GM13976 (cell line): ENCODE measurements at regions not wholly inside any gene's neighbourhood (a gene's known extent, or its start where the extent isn't known, plus 50 kb on each side); places are given as distances from the start of the nearest gene placed in this dataset.

ENCODE experiments used
- DNase-seq: peaks from one replicate; pipeline ENCODE4 v3.0.0; 2012; ENCODE audit warnings: low spot score
- CTCF ChIP-seq: IDR thresholded peaks from 2 replicates; pipeline ENCODE4 v1.5.1; 2012; ENCODE audit warnings: borderline replicate concordance, mild to moderate bottlenecking; ENCODE audit not compliant: insufficient read depth; ENCODE audit errors: extremely low read depth, missing control alignments, control extremely low read depth
- in situ Hi-C: fragments of 300-500 bp; cut with MboI; formaldehyde crosslinking; loops from one replicate; pipeline ENCODE4 v1.12.0; 2022; ENCODE audit warnings: low sequenced_read_pairs, mixed read lengths, inconsistent platforms; ENCODE audit not compliant: unreplicated experiment

GRCh38 chr2:75361486-75361885 is 162.2 kb upstream of the TACR1 start:
- no peak for DNase-seq
- in situ Hi-C loops: no loop called here
- TF ChIP-seq CTCF: no peak

GRCh38 chr2:75360945-75361344 is 161.6 kb upstream of the TACR1 start:
- in situ Hi-C loops: no loop called here
- DNase-seq: no peak
- no peak for TF ChIP-seq CTCF

GRCh38 chr2:75356865-75357264 is 157.5 kb upstream of the TACR1 start:
- in situ Hi-C loops: no loop called here
- TF ChIP-seq CTCF: no peak
- no peak for DNase-seq

GRCh38 chr2:75353131-75353530 is 153.8 kb upstream of the TACR1 start:
- no peak for DNase-seq
- in situ Hi-C loops: no loop called here
- no peak for TF ChIP-seq CTCF

- DNase-seq: no peak
- in situ Hi-C loops: no loop called here
- no peak for TF ChIP-seq CTCF
Observed at GRCh38 chr2:75348307-75348706, 149.0 kb upstream of the TACR1 start.

GRCh38 chr2:75344146-75344545 is 144.8 kb upstream of the TACR1 start:
- DNase-seq: no peak
- in situ Hi-C loops: no loop called here
- TF ChIP-seq CTCF: no peak
